GM18517 (cell line): ENCODE measurements at regions not wholly inside any gene's neighbourhood (a gene's known extent, or its start where the extent isn't known, plus 50 kb on each side); places are given as distances from the start of the nearest gene placed in this dataset.
"Not testable (repeated sequence)": the region's sequence is repeated elsewhere in the genome, so short reads cannot be mapped to it uniquely, and the experiment has no call there.

ENCODE experiments used
- ATAC-seq: cut with Tn5 transposase; IDR thresholded peaks from one replicate; pipeline ENCODE4 v1.9.1; 2021; ENCODE audit warnings: mild to moderate bottlenecking, moderate library complexity; ENCODE audit not compliant: unreplicated experiment

GRCh38 chr12:73181244-73181643 is 909.1 kb downstream of the TRHDE start:
- ATAC-seq, result no peak

GRCh38 chr12:73185403-73185802 is 913.2 kb downstream of the TRHDE start:
- ATAC-seq, result no peak

GRCh38 chr12:73186272-73186671 is 914.1 kb downstream of the TRHDE start:
- ATAC-seq, result no peak

- no peak for ATAC-seq
Observed at GRCh38 chr12:73187765-73188164, 915.6 kb downstream of the TRHDE start.

GRCh38 chr12:73210548-73211204 is 938.5 kb downstream of the TRHDE start:
- ATAC-seq, result no peak

- no peak for ATAC-seq
Observed at GRCh38 chr12:73220951-73221350, 948.8 kb downstream of the TRHDE start.

- no peak for ATAC-seq
Observed at GRCh38 chr12:73221398-73221797, 949.2 kb downstream of the TRHDE start.

- ATAC-seq, result no peak
Observed at GRCh38 chr12:73221836-73222235, 949.7 kb downstream of the TRHDE start.

GRCh38 chr12:73225371-73225937 is 953.3 kb downstream of the TRHDE start:
- no peak for ATAC-seq

GRCh38 chr12:73225941-73226340 is 953.8 kb downstream of the TRHDE start:
- ATAC-seq, result no peak

GRCh38 chr12:73226593-73226992 is 954.4 kb downstream of the TRHDE start:
- no peak for ATAC-seq

GRCh38 chr12:73228828-73229227 is 956.7 kb downstream of the TRHDE start:
- not testable (repeated sequence) for ATAC-seq

GRCh38 chr12:73235387-73235786 is 963.2 kb downstream of the TRHDE start:
- no peak for ATAC-seq

- no peak for ATAC-seq
Observed at GRCh38 chr12:73240110-73240509, 967.9 kb downstream of the TRHDE start.

GRCh38 chr12:73262788-73263381 is 990.7 kb downstream of the TRHDE start:
- ATAC-seq, result no peak

- no peak for ATAC-seq
Observed at GRCh38 chr12:73266206-73266605, 994.0 kb downstream of the TRHDE start.

- ATAC-seq, result no peak
Observed at GRCh38 chr12:73274976-73275375, 1002.8 kb downstream of the TRHDE start.

GRCh38 chr12:73277971-73278370 is 1005.8 kb downstream of the TRHDE start:
- ATAC-seq, result no peak

GRCh38 chr12:73301530-73301929 is 1029.4 kb downstream of the TRHDE start:
- ATAC-seq, result no peak

- ATAC-seq, result no peak
Observed at GRCh38 chr12:73307260-73307659, 1035.1 kb downstream of the TRHDE start.

- no peak for ATAC-seq
Observed at GRCh38 chr12:73308079-73308478, 1035.9 kb downstream of the TRHDE start.

GRCh38 chr12:73308747-73309146 is 1036.6 kb downstream of the TRHDE start:
- no peak for ATAC-seq
